GM12864 (cell line): ENCODE measurements at regions not wholly inside any gene's neighbourhood (a gene's known extent, or its start where the extent isn't known, plus 50 kb on each side); places are given as distances from the start of the nearest gene placed in this dataset.

Experiments
- DNase-seq: peaks from one replicate; pipeline ENCODE4 v3.0.0-alpha.2; 2011; ENCODE audit warnings: low read depth
- H3K4me3 ChIP-seq: 2 replicates; pipeline ENCODE4 v1.5.1; 2011; ENCODE audit warnings: mild to moderate bottlenecking, low read depth, low read length, control low read depth
- CTCF ChIP-seq: IDR thresholded peaks from 2 replicates; pipeline ENCODE4 v1.5.1; 2011; ENCODE audit warnings: low read depth, mild to moderate bottlenecking, moderate library complexity, low read length, control low read depth, inconsistent platforms; ENCODE audit errors: missing control alignments

GRCh38 chr7:131061158-131061557 is 266.5 kb upstream of the MKLN1 start:
- DNase-seq: no peak

GRCh38 chr7:131061818-131062217 is 265.9 kb upstream of the MKLN1 start:
- H3K4me3 ChIP-seq: no peak overlapping the region
- TF ChIP-seq CTCF: no peak
- no peak for DNase-seq

More at GRCh38 chr7:131061158-131061557, 266.5 kb upstream of the MKLN1 start:
- no peak overlapping the region for H3K4me3 ChIP-seq
- TF ChIP-seq CTCF: no peak

- DNase-seq: no peak
- TF ChIP-seq CTCF: no peak
- no peak overlapping the region for H3K4me3 ChIP-seq
Observed at GRCh38 chr7:131066635-131067034, 261.0 kb upstream of the MKLN1 start.

GRCh38 chr7:131067220-131067619 is 260.5 kb upstream of the MKLN1 start:
- TF ChIP-seq CTCF: no peak
- no peak overlapping the region for H3K4me3 ChIP-seq
- DNase-seq: no peak

GRCh38 chr7:131068604-131069021 is 259.1 kb upstream of the MKLN1 start:
- no peak for DNase-seq
- TF ChIP-seq CTCF: peak; percentile 22
- no peak overlapping the region for H3K4me3 ChIP-seq

- no peak overlapping the region for H3K4me3 ChIP-seq
- no peak for DNase-seq
- TF ChIP-seq CTCF: peak; percentile 23
Observed at GRCh38 chr7:131071786-131072504, 255.7 kb upstream of the MKLN1 start.

- H3K4me3 ChIP-seq: no peak overlapping the region
- no peak for DNase-seq
- TF ChIP-seq CTCF: no peak
Observed at GRCh38 chr7:131072505-131073091, 255.1 kb upstream of the MKLN1 start.
